HG03469 (cell line): ENCODE measurements at regions not wholly inside any gene's neighbourhood (a gene's known extent, or its start where the extent isn't known, plus 50 kb on each side); places are given as distances from the start of the nearest gene placed in this dataset.
"Not testable (repeated sequence)": the region's sequence is repeated elsewhere in the genome, so short reads cannot be mapped to it uniquely, and the experiment has no call there.

Source experiments
- ATAC-seq: cut with Tn5 transposase; IDR thresholded peaks from one replicate; pipeline ENCODE4 v1.9.1; 2021; ENCODE audit warnings: mild to moderate bottlenecking, moderate library complexity, moderate number of reproducible peaks; ENCODE audit not compliant: unreplicated experiment

- ATAC-seq, result no peak
Measured at GRCh38 chr5:30523061-30523460, 670.4 kb upstream of the CDH6 start.

DNA sequence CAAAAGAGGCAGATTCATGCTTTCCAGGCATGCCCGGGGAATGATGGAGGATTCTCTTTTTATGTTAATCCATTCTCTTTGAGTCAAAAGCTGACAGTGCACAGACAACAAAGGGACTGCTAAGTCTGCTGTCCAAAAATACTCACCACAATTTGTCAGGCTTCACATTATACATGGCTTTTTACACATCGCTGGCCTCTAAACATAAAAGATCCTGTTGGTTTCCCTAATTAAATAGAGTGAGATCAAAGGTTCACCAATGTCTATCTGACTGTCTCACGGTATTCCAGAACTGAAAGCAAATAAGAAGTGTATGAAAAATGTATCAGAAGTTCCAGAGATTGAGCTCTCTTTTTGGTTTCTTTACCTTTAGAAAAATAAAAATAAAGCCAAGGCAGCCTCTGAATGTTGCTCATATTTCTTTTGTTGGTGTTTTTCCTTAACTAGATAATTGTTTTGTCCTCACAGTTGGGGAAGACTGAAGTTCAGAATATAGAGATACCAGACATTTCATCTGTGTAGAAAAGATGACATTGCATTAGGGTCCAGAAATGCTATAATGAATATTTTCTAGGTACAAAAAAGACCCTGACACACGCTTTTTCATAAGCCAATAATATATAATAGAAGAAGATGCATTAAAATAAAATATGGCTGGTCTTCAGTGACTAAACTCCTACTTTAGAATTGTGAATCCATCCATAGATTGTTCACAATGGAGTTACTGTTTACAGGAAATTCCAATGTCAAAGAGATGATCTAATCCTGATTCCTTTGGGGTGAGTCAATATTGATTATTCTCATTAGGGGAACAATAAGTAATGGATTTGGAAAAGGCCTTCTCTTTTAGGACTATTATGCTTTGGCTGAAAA lies 688.2 kb upstream of the CDH6 start:
- no peak for ATAC-seq

GRCh38 chr5:30502277-30502676 lies 691.2 kb upstream of the CDH6 start:
- no peak for ATAC-seq

DNA sequence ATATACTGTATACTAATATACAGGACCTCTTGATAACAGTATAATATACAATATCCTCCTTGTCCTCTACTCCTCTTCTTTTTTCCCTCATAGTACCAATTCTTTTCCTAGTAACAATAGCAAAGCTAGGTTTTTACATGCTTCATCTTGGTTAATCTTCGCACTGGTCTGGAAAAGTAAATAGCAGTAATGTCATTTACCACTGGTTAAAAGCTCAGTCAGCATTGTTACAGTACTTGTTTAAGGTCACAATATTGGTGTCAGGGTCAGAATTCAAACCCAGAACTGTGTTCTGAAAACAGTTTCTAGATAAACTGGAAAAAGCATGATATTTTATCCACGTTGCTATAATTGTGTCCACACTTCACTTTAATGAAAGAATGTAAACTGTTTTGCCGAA lies 692.4 kb upstream of the CDH6 start:
- ATAC-seq, result no peak

- ATAC-seq, result no peak
Measured at GRCh38 chr5:30500513-30500912, 693.0 kb upstream of the CDH6 start.

GRCh38 chr5:30499402-30499801 lies 694.1 kb upstream of the CDH6 start:
- no peak for ATAC-seq

GRCh38 chr5:30498972-30499371 lies 694.5 kb upstream of the CDH6 start:
- no peak for ATAC-seq

GRCh38 chr5:30498509-30498908 lies 695.0 kb upstream of the CDH6 start:
- ATAC-seq, result not testable (repeated sequence)

DNA sequence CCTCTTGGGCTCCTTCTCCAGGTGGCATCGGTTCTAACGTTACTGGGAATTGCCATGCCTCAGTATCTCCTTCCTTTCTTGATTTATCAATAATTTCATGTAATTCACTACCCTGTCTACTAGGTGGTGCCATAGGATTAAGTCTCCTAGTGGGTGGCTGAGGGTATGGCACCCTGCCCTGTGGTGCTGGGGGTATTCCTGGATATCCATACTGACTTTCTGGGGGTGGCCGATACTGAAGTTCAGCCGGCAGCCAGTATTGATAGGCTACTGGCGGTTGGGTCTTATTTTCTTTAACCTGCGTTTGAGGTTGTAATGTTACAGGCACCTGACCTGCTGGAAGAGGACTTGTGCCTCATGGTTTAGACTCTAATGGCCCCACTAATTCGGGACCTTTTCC lies 699.4 kb upstream of the CDH6 start:
- ATAC-seq, result not testable (repeated sequence)

DNA sequence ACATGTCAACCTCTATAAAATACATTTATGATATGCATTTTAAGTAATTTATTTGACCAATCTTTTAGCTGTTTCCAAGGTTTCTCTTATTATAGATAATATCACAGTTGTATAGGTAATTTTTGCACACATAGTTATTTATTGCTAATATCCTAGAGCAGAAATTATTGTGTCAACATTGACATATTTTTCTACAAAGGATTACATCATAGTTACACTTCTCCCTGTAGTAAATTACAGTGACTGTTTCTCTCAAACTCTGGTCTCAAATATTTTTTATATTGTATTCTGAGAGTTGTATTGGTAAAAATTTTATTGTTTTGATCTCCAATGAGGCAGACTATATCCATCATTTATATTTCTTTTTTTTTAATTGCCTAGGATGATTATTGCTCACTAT lies 714.4 kb upstream of the CDH6 start:
- no peak for ATAC-seq

GRCh38 chr5:30475429-30475828 lies 718.1 kb upstream of the CDH6 start:
- ATAC-seq, result no peak

DNA sequence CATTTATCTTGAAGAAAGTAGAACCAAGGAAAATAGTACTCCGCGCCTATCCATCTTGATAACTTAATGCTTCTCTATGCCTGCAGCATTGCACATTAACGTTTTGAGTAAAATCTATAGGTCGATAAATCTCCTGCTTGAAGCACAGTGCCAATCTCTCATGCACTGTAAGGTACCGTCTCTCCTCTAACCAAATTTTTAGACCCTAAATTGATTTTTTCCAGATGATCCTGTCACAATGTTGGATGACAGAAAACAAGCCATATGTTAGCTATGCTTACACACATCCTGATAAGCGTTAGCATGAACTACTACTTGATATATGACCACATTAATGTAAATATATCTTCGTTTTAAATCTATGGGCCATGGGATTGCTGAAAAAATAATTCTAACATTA lies 723.8 kb upstream of the CDH6 start:
- ATAC-seq, result no peak

DNA sequence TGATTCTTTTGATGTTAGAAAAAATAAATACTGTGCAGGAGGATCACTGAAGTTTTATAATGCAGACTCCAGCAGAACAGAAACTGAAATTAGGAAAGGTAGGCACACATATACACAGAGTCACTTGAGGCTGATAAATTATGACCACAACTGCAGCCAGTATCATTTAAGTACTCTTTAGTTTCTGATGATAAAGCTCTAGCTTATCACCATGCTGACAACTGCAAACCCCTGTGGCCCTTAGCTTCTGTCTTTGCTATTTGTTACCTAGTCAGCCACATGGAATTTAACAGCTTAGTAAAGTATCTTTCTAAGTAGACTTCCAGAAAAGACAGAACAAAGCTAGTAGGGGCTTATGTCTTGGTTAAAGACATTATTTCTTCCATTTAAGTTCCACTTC lies 734.8 kb upstream of the CDH6 start:
- no peak for ATAC-seq

DNA sequence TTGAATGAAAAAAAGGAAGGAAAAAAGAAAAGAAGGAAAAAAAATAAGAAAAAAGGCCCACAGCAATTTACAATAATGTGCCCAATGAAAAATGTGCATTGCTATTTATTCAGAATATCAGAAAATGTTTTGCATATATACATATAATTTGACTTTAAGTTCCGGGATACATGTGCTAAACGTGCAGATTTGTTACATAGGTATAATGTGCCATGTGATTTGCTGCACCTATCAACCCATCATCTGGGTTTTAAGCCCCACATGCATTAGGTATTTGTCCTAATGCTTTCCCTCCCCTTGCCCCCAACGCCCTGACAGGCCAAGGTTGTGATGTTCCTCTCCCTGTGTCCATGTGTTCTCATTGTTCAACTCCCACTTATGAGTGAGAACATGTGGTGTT lies 738.0 kb upstream of the CDH6 start:
- not testable (repeated sequence) for ATAC-seq

- no peak for ATAC-seq
Measured at GRCh38 chr5:30453168-30453567, 740.3 kb upstream of the CDH6 start.

- ATAC-seq, result no peak
Measured at GRCh38 chr5:30450153-30450552, 743.3 kb upstream of the CDH6 start.

GRCh38 chr5:30447431-30447830 lies 746.1 kb upstream of the CDH6 start:
- no peak for ATAC-seq

GRCh38 chr5:30446456-30446855 lies 747.0 kb upstream of the CDH6 start:
- ATAC-seq, result no peak

GRCh38 chr5:30438785-30439184 lies 754.7 kb upstream of the CDH6 start:
- ATAC-seq, result no peak

DNA sequence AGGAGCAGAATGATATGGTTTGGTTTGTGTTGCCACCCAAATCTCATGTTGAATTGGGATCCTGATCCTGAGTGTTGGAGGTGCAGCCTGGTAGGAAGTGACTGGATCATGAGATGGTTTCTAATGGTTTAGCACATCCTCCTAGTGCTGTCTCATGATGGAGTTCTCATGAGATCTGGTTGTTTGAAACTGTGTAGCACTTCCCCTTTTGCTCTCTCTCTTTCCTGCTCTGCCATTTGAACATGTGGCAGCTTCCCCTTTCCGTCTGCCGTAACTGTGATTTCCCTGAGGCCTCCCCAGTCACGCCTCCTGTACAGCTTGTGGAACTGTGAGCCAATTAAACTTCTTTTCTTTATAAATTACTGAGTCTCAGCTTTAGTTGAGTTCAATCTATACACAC lies 756.8 kb upstream of the CDH6 start:
- no peak for ATAC-seq

DNA sequence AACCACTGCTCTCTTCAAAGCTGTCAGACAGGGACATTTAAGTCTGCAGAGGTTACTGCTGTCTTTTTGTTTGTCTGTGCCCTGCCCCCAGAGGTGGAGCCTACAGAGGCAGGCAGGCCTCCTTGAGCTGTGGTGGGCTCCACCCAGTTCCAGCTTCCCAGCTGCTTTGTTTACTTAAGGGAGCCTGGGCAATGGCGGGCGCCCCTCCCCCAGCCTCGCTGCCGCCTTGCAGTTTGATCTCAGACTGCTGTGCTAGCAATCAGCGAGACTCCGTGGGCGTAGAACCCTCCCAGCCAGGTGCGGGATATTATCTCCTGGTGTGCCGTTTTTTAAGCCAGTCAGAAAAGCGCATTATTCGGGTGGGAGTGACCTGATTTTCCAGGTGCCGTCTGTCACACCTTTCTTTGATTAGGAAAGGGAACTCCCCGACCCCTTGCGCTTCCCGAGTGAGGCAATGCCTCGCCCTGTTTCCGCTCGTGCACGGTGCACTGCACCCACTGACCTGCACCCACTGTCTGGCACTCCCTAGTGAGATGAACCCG lies 764.5 kb upstream of the CDH6 start:
- not testable (repeated sequence) for ATAC-seq

DNA sequence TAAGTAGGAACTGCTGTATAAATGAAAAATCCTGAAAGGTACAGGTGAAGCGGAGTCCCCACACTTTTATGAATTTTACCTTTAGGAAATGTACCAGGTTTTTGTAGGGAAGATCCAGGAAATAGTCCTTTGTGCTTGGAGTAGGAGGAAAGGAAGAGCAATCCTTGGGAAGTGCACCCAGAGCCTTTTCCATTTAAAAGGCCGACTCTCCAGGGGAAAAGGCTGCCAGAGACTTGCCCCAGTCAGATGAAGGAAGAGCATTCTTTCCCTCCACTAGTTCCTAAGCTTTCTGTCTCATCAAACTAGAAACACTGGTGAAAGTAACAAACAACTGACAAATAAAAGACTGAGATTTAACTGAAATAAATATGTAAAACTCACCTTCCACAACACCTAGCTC lies 779.4 kb upstream of the CDH6 start:
- ATAC-seq, result no peak

- no peak for ATAC-seq
Measured at GRCh38 chr5:30413540-30413939, 779.9 kb upstream of the CDH6 start.
